ENCODE measurements at regions not wholly inside any gene's neighbourhood (a gene's known extent, or its start where the extent isn't known, plus 50 kb on each side); places are given as distances from the start of the nearest gene placed in this dataset.
"Not testable (repeated sequence)": the region's sequence is repeated elsewhere in the genome, so short reads cannot be mapped to it uniquely, and the experiment has no call there.

- not testable (repeated sequence) for TF ChIP-seq CTCF (conservative IDR thresholded peaks at IDR 0.05); EZH2 (IDR thresholded peaks at IDR 0.05; ENCODE audit: low read depth)
Observed at GRCh38 chr1:166690596-166690995, 148.7 kb upstream of the POGK start.
